ENCODE measurements at regions not wholly inside any gene's neighbourhood (a gene's known extent, or its start where the extent isn't known, plus 50 kb on each side); places are given as distances from the start of the nearest gene placed in this dataset.

- TF ChIP-seq ZNF232 (CRISPR knock-in tag; IDR thresholded peaks at IDR 0.05) = no peak
Observed at GRCh38 chr2:160650196-160651118, 156.8 kb upstream of the RBMS1 start (continued).

DNA sequence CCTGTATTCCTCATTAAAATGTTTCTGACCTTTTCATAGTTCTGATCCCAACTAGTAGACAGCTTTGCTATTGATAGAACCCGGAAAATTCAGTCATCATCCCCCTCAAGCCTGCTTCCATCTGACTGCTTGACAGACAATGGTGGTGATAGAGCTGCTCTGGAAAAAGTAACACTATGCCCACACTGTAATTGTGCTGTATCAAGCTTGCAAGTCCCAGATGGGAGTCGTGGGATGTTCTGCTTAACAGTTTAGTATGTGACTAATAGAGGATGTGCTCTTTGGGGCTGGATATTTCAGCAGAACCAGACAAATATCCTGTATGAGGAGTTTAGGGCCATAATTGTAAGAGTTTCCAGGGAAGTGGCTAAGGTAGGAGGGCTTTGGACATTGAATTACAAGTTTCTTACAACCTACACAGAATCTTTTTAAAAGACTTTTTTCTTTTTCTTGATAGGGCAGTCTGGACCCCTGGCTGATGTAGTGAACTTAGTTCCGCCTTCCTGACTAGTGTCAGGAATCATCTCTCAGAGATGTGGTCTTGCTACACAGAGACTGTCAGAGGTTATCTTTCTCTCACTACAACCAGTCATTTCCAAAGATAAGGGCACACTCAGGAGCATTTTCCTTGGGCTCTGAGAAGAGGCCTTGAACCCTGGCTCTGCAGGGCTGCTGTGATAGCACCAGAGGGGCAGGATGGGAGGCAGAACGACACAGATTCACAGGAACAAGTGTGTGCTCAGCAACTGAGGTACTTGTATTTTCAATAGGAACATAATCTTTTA, 158.0 kb upstream of the RBMS1 start:
- TF ChIP-seq ZMAT4 (CRISPR knock-in tag; IDR thresholded peaks at IDR 0.05) = no peak
- no peak for TF ChIP-seq GABPB1 (CRISPR knock-in tag; IDR thresholded peaks at IDR 0.05)
- no peak for TF ChIP-seq CREM (CRISPR knock-in tag; IDR thresholded peaks at IDR 0.05)
- TF ChIP-seq ZBTB43 (CRISPR knock-in tag; IDR thresholded peaks at IDR 0.05) = no peak
- no peak for TF ChIP-seq ATF6 (CRISPR knock-in tag; IDR thresholded peaks at IDR 0.05)
- TF ChIP-seq ZNF317 (CRISPR knock-in tag; IDR thresholded peaks at IDR 0.05; ENCODE audit: borderline replicate concordance, low read depth) = no peak
- TF ChIP-seq EMX1 (CRISPR knock-in tag; IDR thresholded peaks at IDR 0.05) = no peak
- TF ChIP-seq ZNF425 (CRISPR knock-in tag; conservative IDR thresholded peaks at IDR 0.05) = no peak
- TF ChIP-seq CTCF (IDR thresholded peaks at IDR 0.05) = no peak
- Mint-ChIP-seq H3K4me3 (no peak overlapping the region), H3K27ac (no peak overlapping the region), H3K9me3 (no peaks in the 10 kb centered on the region), H3K4me1 (peaks cover 21% of the 10 kb centered on the region), H3K36me3 (no peaks in the 10 kb centered on the region), H3K27me3 (ENCODE audit: low read depth) (no peaks in the 10 kb centered on the region)
- no peak for DNase-seq (ENCODE audit: low spot score)
- ChIA-PET CTCF (no interaction called here), POLR2A (interaction anchor here (0.6 kb wide), 1 partner anchor 309 kb away, joined by 7 read pairs; no protein-coding TSS in a partner anchor)
- ATAC-seq = no peak

- Mint-ChIP-seq H3K4me1 (peaks cover 21% of the 10 kb centered on the region), H3K4me3 (no peak overlapping the region), H3K27ac (no peak overlapping the region), H3K27me3 (ENCODE audit: low read depth) (no peaks in the 10 kb centered on the region), H3K36me3 (no peaks in the 10 kb centered on the region), H3K9me3 (no peaks in the 10 kb centered on the region)
- POLR2A ChIA-PET = no interaction called here
- CTCF ChIA-PET = no interaction called here
- ATAC-seq = no peak
- DNase-seq (ENCODE audit: low spot score) = no peak
- no peak for TF ChIP-seq ZNF416 (CRISPR knock-in tag; IDR thresholded peaks at IDR 0.05)
- TF ChIP-seq, protein P1, sequence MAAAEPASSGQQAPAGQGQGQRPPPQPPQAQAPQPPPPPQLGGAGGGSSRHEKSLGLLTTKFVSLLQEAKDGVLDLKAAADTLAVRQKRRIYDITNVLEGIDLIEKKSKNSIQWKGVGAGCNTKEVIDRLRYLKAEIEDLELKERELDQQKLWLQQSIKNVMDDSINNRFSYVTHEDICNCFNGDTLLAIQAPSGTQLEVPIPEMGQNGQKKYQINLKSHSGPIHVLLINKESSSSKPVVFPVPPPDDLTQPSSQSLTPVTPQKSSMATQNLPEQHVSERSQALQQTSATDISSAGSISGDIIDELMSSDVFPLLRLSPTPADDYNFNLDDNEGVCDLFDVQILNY (CRISPR knock-in tag; IDR thresholded peaks at IDR 0.05) = no peak
- no peak for TF ChIP-seq NFYB (CRISPR knock-in tag; conservative IDR thresholded peaks at IDR 0.05; ENCODE audit: low read depth)
- TF ChIP-seq CBFB (CRISPR knock-in tag; IDR thresholded peaks at IDR 0.05; ENCODE audit: low read depth) = no peak
- TF ChIP-seq TEAD1 (CRISPR knock-in tag; IDR thresholded peaks at IDR 0.05) = no peak
- no peak for TF ChIP-seq HMGA2 (CRISPR knock-in tag; IDR thresholded peaks at IDR 0.05)
- no peak for TF ChIP-seq CREB1 (CRISPR knock-in tag; IDR thresholded peaks at IDR 0.05)
- no peak for TF ChIP-seq FOXK1 (CRISPR knock-in tag; IDR thresholded peaks at IDR 0.05)
- no peak for TF ChIP-seq MXD4 (CRISPR knock-in tag; IDR thresholded peaks at IDR 0.05; ENCODE audit: borderline replicate concordance)
- no peak for TF ChIP-seq CDX4 (CRISPR knock-in tag; IDR thresholded peaks at IDR 0.05; ENCODE audit: borderline replicate concordance)
- TF ChIP-seq NR3C1 (CRISPR knock-in tag; conservative IDR thresholded peaks at IDR 0.05; ENCODE audit: low read depth) = no peak
- TF ChIP-seq IRF2 (CRISPR knock-in tag; IDR thresholded peaks at IDR 0.05; ENCODE audit: borderline replicate concordance, low read depth) = no peak
Observed at GRCh38 chr2:160652236-160652635, 158.6 kb upstream of the RBMS1 start.
